ENCODE measurements at regions not wholly inside any gene's neighbourhood (a gene's known extent, or its start where the extent isn't known, plus 50 kb on each side); places are given as distances from the start of the nearest gene placed in this dataset.

- no peak overlapping the region for H4K5ac ChIP-seq (ENCODE audit: insufficient read length, low read depth, low read length)
- H2BK20ac ChIP-seq (ENCODE audit: low read length): no peak overlapping the region
- no peaks in the 10 kb centered on the region for H3K27me3 ChIP-seq (replicated peaks in 1 of 4; ENCODE audit: control insufficient read depth in 3 of 4, extremely low read depth in 1 of 4, insufficient read depth in 3 of 4, low read length in 3 of 4)
- no peaks in the 10 kb centered on the region; a peak in 1 of 8 replicates for H3K36me3 ChIP-seq (ENCODE audit: control insufficient read depth in 2 of 4, insufficient read depth in 4 of 4, low read length in 3 of 4)
- no peaks in the 10 kb centered on the region for H4K20me1 ChIP-seq (replicated peaks in 1 of 2; ENCODE audit: control insufficient read depth in 1 of 2, insufficient read depth in 2 of 2, low read length in 2 of 2)
- no peak overlapping the region for H3K18ac ChIP-seq (ENCODE audit: extremely low read depth, low read length)
- H3K27ac ChIP-seq (ENCODE audit: low read depth, low read length): no peak overlapping the region
- H3K14ac ChIP-seq (ENCODE audit: insufficient read length): no peak overlapping the region
- no peak overlapping the region for H2BK15ac ChIP-seq (ENCODE audit: low read length)
- H4K8ac ChIP-seq (ENCODE audit: extremely low read depth, insufficient read depth, low read length): no peak overlapping the region
- H3K56ac ChIP-seq (replicated peaks; ENCODE audit: insufficient read length, low read depth, low read length): no peak overlapping the region
- H3K4me2 ChIP-seq (ENCODE audit: insufficient read depth in 1 of 2, low read depth in 2 of 2, low read length in 2 of 2): no peak overlapping the region
- no peak overlapping the region for H3K9ac ChIP-seq (replicated peaks in 1 of 4; ENCODE audit: extremely low read depth in 1 of 4, low read depth in 3 of 4, low read length in 3 of 4)
- POLR2A ChIA-PET (ENCODE audit: partially characterized antibody): no interaction called here
- H2AFZ ChIP-seq (ENCODE audit: low read length): no peak overlapping the region
- no peak overlapping the region for H2AK5ac ChIP-seq (ENCODE audit: low read depth, low read length)
- DNase-seq (ENCODE audit: low read depth in 1 of 2, low spot score in 2 of 2) (no peak), FAIRE-seq (no peak)
- peaks cover 0 to 8% (median 6%) of the 10 kb centered on the region in 4 experiments; a peak in 3 of 7 replicates for H3K4me1 ChIP-seq (replicated peaks in 1 of 4; ENCODE audit: control insufficient read depth in 3 of 4, insufficient read depth in 4 of 4, low read length in 3 of 4)
- no peak overlapping the region for H2BK120ac ChIP-seq (replicated peaks; ENCODE audit: low read depth, low read length)
- H4K91ac ChIP-seq (replicated peaks; ENCODE audit: insufficient read length, low read length): no peak overlapping the region
- WGBS, 2 experiments (ENCODE audit: extremely low coverage in 1 of 2, insufficient coverage in 1 of 2, insufficient read length in 1 of 2, insufficient replicate concordance in 2 of 2, low coverage in 1 of 2, low lambda C conversion rate in 2 of 2, missing lambda C conversion rate in 1 of 2): 93% methylated on average over 4 of the region's 4 CpGs; no CpG with 5 or more reads in 1 of the 2 experiments
- H3K23me2 ChIP-seq (ENCODE audit: low read depth, low read length): no peaks in the 10 kb centered on the region
- H3K79me2 ChIP-seq (ENCODE audit: control insufficient read depth in 1 of 2, insufficient read depth in 2 of 2, low read length in 2 of 2): no peaks in the 10 kb centered on the region
- H3K9me3 ChIP-seq (ENCODE audit: insufficient read depth in 2 of 2, low read depth in 1 of 2, low read length in 1 of 2): peaks cover 0 to 13% of the 10 kb centered on the region in 2 experiments; a peak in 1 of 4 replicates
- H3K79me1 ChIP-seq (ENCODE audit: low read depth, low read length): no peaks in the 10 kb centered on the region
- H2BK12ac ChIP-seq (ENCODE audit: low read depth, low read length): no peak overlapping the region
- H3K23ac ChIP-seq (ENCODE audit: insufficient read length): no peak overlapping the region
- H2BK5ac ChIP-seq (ENCODE audit: low read depth, low read length): no peak overlapping the region
- CTCF ChIA-PET (ENCODE audit: partially characterized antibody): no interaction called here
- no peak overlapping the region for H3K4me3 ChIP-seq (ENCODE audit: extremely low read depth in 1 of 4, insufficient read depth in 2 of 4, low read depth in 3 of 4, low read length in 4 of 4)
- no peak overlapping the region for H3K4ac ChIP-seq (replicated peaks; ENCODE audit: insufficient read length, low read depth, low read length)
- TF ChIP-seq CHD7 (IDR thresholded peaks at IDR 0.05; ENCODE audit: insufficient replicate concordance, low read length): no peak
These were observed 252.3 kb upstream of the SESN3 start for GRCh38 chr11:95483339-95483738.
